ENCODE measurements at regions not wholly inside any gene's neighbourhood (a gene's known extent, or its start where the extent isn't known, plus 50 kb on each side); places are given as distances from the start of the nearest gene placed in this dataset.
"Not testable (repeated sequence)": the region's sequence is repeated elsewhere in the genome, so short reads cannot be mapped to it uniquely, and the experiment has no call there.

DNA sequence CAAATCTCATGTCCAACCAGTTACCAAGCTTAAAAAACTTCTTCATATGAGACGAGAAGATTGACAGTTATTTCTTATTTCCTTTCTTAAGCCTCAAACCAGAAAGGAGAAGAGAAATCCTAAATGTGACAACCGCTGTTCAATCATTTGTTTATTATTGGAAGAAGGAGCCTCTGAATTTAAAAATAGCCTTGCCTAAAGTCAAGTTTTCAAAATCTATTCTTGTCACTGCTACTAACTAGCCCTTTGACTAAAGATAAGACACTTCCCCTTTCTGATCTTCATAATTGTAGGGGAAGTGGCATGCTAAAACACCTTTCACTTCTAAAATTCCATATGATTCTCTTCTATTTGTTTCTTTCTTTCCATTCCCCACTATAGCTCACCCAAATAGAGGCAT, 106.2 kb upstream of the EMB start:
- in situ Hi-C loops (cut with MboI) = no loop called here
- Histone ChIP-seq H2AFZ (no peak overlapping the region), H3K36me3 (ENCODE audit: low read depth) (no peaks in the 10 kb centered on the region), H3K27me3 (replicated peaks; ENCODE audit: insufficient read depth) (no peaks in the 10 kb centered on the region), H3K9ac (no peak overlapping the region), H3K4me3 (no peak overlapping the region), H4K20me1 (ENCODE audit: insufficient read depth) (no peaks in the 10 kb centered on the region), H3K4me2 (ENCODE audit: unreplicated experiment) (no peak overlapping the region), H3K9me2 (ENCODE audit: insufficient read depth) (no peaks in the 10 kb centered on the region), H3F3A (ENCODE audit: insufficient read depth) (no peaks in the 10 kb centered on the region), H3K4me1 (ENCODE audit: insufficient read depth) (no peaks in the 10 kb centered on the region), H3K79me2 (ENCODE audit: insufficient read depth) (no peaks in the 10 kb centered on the region), H3K9me3 (ENCODE audit: low read depth) (no peaks in the 10 kb centered on the region), H3K27ac (no peak overlapping the region)
- no peak for DNase-seq
- 70 to 73% methylated on average over 2 of the region's 2 CpGs for WGBS, 2 experiments (ENCODE audit: low coverage in 1 of 2, low lambda C conversion rate in 2 of 2, missing lambda C conversion rate in 2 of 2)
- no peak for TF ChIP-seq EZH2 (IDR thresholded peaks at IDR 0.05; ENCODE audit: insufficient read depth, poor library complexity, severe bottlenecking)
- TF ChIP-seq EZH2phosphoT487 (IDR thresholded peaks at IDR 0.05; ENCODE audit: insufficient read depth, low read depth) = no peak

DNA sequence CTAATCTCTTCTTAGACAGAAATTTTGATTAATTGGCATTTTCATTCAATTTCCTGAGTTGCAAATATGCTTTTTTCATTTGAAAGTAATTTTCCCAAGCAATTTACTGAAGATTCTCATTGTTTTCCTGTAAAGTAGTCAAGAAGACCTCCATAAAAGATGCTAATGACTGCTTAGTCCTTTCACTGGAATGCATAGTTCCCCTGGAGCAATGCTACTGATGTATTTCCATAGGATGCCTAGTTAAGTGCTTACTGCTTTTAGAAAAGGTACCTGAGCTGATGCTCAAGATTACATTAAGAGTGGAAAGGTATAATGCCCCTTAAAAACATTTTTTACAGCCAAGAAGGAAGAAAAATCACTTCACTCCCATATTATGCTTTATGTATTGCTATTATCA, 109.2 kb upstream of the EMB start:
- in situ Hi-C loops (cut with MboI) = no loop called here
- Histone ChIP-seq H3K9ac (no peak overlapping the region), H3K27me3 (replicated peaks; ENCODE audit: insufficient read depth) (no peaks in the 10 kb centered on the region), H4K20me1 (ENCODE audit: insufficient read depth) (no peaks in the 10 kb centered on the region), H3K36me3 (ENCODE audit: low read depth) (no peaks in the 10 kb centered on the region), H3K27ac (no peak overlapping the region), H3K4me1 (ENCODE audit: insufficient read depth) (no peaks in the 10 kb centered on the region), H3K4me2 (ENCODE audit: unreplicated experiment) (no peak overlapping the region), H3K4me3 (no peak overlapping the region), H3K9me2 (ENCODE audit: insufficient read depth) (no peaks in the 10 kb centered on the region), H2AFZ (no peak overlapping the region), H3F3A (ENCODE audit: insufficient read depth) (no peaks in the 10 kb centered on the region), H3K79me2 (ENCODE audit: insufficient read depth) (no peaks in the 10 kb centered on the region), H3K9me3 (ENCODE audit: low read depth) (no peaks in the 10 kb centered on the region)
- DNase-seq = no peak
- TF ChIP-seq EZH2 (IDR thresholded peaks at IDR 0.05; ENCODE audit: insufficient read depth, poor library complexity, severe bottlenecking) = no peak
- TF ChIP-seq EZH2phosphoT487 (IDR thresholded peaks at IDR 0.05; ENCODE audit: insufficient read depth, low read depth) = no peak

DNA sequence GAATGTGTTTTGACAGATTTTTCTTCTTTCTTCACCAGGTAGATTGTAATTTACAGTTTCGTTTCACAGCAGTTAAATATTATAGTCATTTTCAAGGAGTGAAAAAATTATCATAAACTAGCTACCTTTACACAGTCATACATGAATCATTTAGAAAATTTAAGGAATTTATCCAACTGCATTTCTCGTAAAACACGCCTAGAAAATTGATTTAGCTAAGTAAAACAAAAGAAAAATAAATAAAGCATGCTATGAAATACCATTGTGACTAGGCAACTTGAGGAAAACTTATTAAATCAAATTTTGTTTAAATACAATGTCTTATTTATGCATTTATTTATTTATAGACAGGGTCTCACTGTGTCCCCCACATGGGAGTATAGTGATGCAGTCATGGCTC, 109.9 kb upstream of the EMB start:
- no peak for DNase-seq
- Histone ChIP-seq H3K79me2 (ENCODE audit: insufficient read depth) (no peaks in the 10 kb centered on the region), H3K36me3 (ENCODE audit: low read depth) (no peaks in the 10 kb centered on the region), H3K27ac (no peak overlapping the region), H3K9ac (no peak overlapping the region), H3K4me2 (ENCODE audit: unreplicated experiment) (no peak overlapping the region), H3K9me2 (ENCODE audit: insufficient read depth) (no peaks in the 10 kb centered on the region), H3K4me1 (ENCODE audit: insufficient read depth) (no peaks in the 10 kb centered on the region), H3K9me3 (ENCODE audit: low read depth) (no peaks in the 10 kb centered on the region), H3K27me3 (replicated peaks; ENCODE audit: insufficient read depth) (no peaks in the 10 kb centered on the region), H3K4me3 (no peak overlapping the region), H3F3A (ENCODE audit: insufficient read depth) (no peaks in the 10 kb centered on the region), H4K20me1 (ENCODE audit: insufficient read depth) (no peaks in the 10 kb centered on the region), H2AFZ (no peak overlapping the region)
- TF ChIP-seq EZH2phosphoT487 (IDR thresholded peaks at IDR 0.05; ENCODE audit: insufficient read depth, low read depth) = no peak
- no peak for TF ChIP-seq EZH2 (IDR thresholded peaks at IDR 0.05; ENCODE audit: insufficient read depth, poor library complexity, severe bottlenecking)
- in situ Hi-C loops (cut with MboI) = no loop called here
- 25 to 36% methylated on average over 3 of the region's 3 CpGs for WGBS, 2 experiments (ENCODE audit: low coverage in 1 of 2, low lambda C conversion rate in 2 of 2, missing lambda C conversion rate in 2 of 2)

DNA sequence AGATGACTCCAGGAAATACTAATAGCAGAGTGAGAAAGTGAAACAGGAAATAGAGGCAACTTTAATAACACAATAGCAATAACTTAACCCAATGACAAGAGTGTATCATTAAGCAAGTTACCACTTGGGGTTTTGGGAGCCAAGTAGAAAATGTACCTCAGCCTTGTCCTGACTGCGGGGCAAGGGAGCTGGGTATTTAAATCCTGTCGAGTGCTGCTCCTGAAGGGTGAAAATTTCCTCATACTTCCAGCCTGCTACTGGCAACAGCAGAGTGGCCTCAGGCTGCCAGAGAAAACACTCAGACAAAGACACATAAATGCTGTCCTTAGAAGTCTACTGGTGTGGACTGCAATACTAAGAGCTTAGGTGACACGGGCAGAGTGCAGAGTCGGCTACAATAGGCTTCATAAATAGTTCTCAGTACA, 112.5 kb upstream of the EMB start:
- Histone ChIP-seq H3K9me3 (ENCODE audit: low read depth) (no peaks in the 10 kb centered on the region), H2AFZ (peak overlapping the region; percentile 48; the same call in 1 of the 2 replicates), H3K9ac (no peak overlapping the region), H3F3A (ENCODE audit: insufficient read depth) (no peaks in the 10 kb centered on the region), H3K4me3 (no peak overlapping the region), H3K4me1 (ENCODE audit: insufficient read depth) (no peaks in the 10 kb centered on the region), H3K36me3 (ENCODE audit: low read depth) (no peaks in the 10 kb centered on the region), H3K9me2 (ENCODE audit: insufficient read depth) (no peaks in the 10 kb centered on the region), H3K27ac (no peak overlapping the region), H3K79me2 (ENCODE audit: insufficient read depth) (no peaks in the 10 kb centered on the region), H3K4me2 (ENCODE audit: unreplicated experiment) (no peak overlapping the region), H4K20me1 (ENCODE audit: insufficient read depth) (no peaks in the 10 kb centered on the region), H3K27me3 (replicated peaks; ENCODE audit: insufficient read depth) (no peaks in the 10 kb centered on the region)
- WGBS, 2 experiments (ENCODE audit: low coverage in 1 of 2, low lambda C conversion rate in 2 of 2, missing lambda C conversion rate in 2 of 2) = 31 to 33% methylated on average over 4 of the region's 4 CpGs
- TF ChIP-seq EZH2 (IDR thresholded peaks at IDR 0.05; ENCODE audit: insufficient read depth, poor library complexity, severe bottlenecking) (no peak), EZH2phosphoT487 (IDR thresholded peaks at IDR 0.05; ENCODE audit: insufficient read depth, low read depth) (no peak)
- DNase-seq = no peak
- in situ Hi-C loops (cut with MboI) = no loop called here

DNA sequence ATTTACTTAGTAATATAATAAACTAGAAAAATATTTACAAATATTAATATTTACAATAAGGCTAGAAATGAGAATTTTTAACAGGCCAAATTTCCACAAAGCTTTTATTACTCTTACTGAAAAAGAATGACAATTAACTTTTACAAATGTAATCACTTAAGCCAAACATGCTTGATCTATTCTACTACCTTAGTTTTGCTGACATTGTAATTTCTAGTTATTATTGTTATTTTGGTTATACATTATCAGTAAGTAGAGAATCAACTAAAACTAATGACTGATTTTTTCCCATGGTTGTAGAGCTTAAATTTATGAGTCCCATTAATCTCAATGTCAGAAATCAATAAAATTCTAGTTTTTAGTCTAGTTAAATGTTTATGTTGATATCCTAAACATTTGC, 107.8 kb upstream of the PARP8 start:
- H3K27me3 ChIP-seq (replicated peaks; ENCODE audit: insufficient read depth); in situ Hi-C loops (cut with MboI): not testable (repeated sequence)

More for the DNA sequence above, 107.8 kb upstream of the PARP8 start:
- not testable (repeated sequence) for DNase-seq; H3K4me3 ChIP-seq; H3K79me2 ChIP-seq (ENCODE audit: insufficient read depth); H3K27ac ChIP-seq; H3F3A ChIP-seq (ENCODE audit: insufficient read depth); H4K20me1 ChIP-seq (ENCODE audit: insufficient read depth); H3K36me3 ChIP-seq (ENCODE audit: low read depth); H3K4me2 ChIP-seq (ENCODE audit: unreplicated experiment); H3K4me1 ChIP-seq (ENCODE audit: insufficient read depth); H2AFZ ChIP-seq; H3K9ac ChIP-seq; H3K9me3 ChIP-seq (ENCODE audit: low read depth); H3K9me2 ChIP-seq (ENCODE audit: insufficient read depth)
